NT2/D1 (cell line): ENCODE measurements at regions not wholly inside any gene's neighbourhood (a gene's known extent, or its start where the extent isn't known, plus 50 kb on each side); places are given as distances from the start of the nearest gene placed in this dataset.

ENCODE experiments used
- DNase-seq: peaks from one replicate; pipeline ENCODE4 v3.0.0-alpha.2; 2011; ENCODE audit warnings: low read depth, low spot score
- H3K27me3 ChIP-seq: 2 replicates; pipeline ENCODE4 v1.6.0; 2011; ENCODE audit warnings: mild to moderate bottlenecking; ENCODE audit not compliant: insufficient read length, insufficient read depth
- H3K36me3 ChIP-seq: 2 replicates; pipeline ENCODE4 v1.6.1; 2011; ENCODE audit warnings: mild to moderate bottlenecking, low read length, mixed read lengths; ENCODE audit not compliant: insufficient read depth, insufficient read length
- H3K4me1 ChIP-seq: 2 replicates; pipeline ENCODE4 v1.5.1; 2011; ENCODE audit not compliant: insufficient read depth, insufficient read length
- H3K4me3 ChIP-seq: 2 replicates; pipeline ENCODE4 v1.5.1; 2011; ENCODE audit warnings: low read depth; ENCODE audit not compliant: insufficient read length
- H3K9ac ChIP-seq: 2 replicates; pipeline ENCODE4 v1.6.0; 2011; ENCODE audit warnings: low read depth; ENCODE audit not compliant: insufficient read length
- H3K9me3 ChIP-seq: 2 replicates; pipeline ENCODE4 v1.5.1; 2011; ENCODE audit warnings: mild to moderate bottlenecking, low read length; ENCODE audit not compliant: insufficient read depth
- SUZ12 ChIP-seq: IDR thresholded peaks from 2 replicates; pipeline ENCODE4 v1.6.1; 2011; ENCODE audit not compliant: insufficient read length, insufficient read depth; ENCODE audit errors: extremely low read depth
- YY1 ChIP-seq: IDR thresholded peaks from 2 replicates; pipeline ENCODE4 v1.6.1; 2011; ENCODE audit not compliant: insufficient read length, insufficient read depth
- ZNF274 ChIP-seq: IDR thresholded peaks from 2 replicates; pipeline ENCODE4 v1.6.1; 2011; ENCODE audit warnings: mild to moderate bottlenecking, low read depth, low read length

DNA sequence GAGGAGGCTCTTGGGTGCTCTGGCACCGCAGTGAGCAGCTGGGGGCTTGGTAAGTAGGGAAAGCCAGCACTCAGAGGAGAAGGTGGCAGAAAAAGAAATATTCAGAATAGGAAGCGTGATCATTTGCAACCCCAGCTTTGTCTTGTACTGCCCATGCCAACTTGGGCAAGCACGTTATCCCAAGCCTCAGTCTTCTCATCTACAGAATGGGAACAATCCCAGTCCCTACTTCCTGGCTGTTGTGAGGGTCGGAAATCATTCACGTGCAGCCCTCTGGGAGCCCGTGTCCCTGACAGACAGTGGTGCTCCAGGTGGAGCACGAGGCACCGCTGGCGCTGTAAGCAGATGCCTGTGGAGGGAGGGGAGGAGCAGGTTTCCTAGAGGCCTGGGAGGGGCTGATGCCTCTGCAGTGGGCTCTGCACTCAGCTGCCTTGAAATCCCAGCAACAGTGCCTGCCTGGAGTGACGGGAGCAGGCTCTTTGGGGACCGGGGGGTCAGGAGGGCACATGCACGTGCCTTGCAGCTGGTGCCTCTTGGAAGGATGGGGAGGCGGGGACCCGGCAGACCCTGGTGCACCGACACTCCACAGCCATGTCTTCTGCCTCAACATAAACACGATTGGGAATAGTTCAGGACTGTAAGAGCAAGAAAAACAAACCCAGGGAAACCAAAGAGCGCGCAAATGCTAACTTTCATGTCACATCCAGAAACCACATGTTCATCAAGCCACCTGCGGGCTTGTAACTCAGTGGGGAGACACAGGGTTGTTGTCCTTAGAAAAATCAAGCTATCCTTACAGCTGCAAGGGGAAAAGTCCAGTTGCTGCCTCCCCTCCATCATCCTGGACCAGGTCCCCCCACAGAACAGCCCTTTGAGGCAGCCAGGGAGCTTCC, 86.5 kb upstream of the DIO3 start:
- no peak for DNase-seq
- Histone ChIP-seq H3K36me3 (no peaks in the 10 kb centered on the region), H3K9ac (no peak overlapping the region), H3K4me1 (peaks cover 11% of the 10 kb centered on the region), H3K9me3 (no peaks in the 10 kb centered on the region), H3K4me3 (no peak overlapping the region), H3K27me3 (no peaks in the 10 kb centered on the region)
- TF ChIP-seq ZNF274 (no peak), SUZ12 (no peak), YY1 (no peak)

DNA sequence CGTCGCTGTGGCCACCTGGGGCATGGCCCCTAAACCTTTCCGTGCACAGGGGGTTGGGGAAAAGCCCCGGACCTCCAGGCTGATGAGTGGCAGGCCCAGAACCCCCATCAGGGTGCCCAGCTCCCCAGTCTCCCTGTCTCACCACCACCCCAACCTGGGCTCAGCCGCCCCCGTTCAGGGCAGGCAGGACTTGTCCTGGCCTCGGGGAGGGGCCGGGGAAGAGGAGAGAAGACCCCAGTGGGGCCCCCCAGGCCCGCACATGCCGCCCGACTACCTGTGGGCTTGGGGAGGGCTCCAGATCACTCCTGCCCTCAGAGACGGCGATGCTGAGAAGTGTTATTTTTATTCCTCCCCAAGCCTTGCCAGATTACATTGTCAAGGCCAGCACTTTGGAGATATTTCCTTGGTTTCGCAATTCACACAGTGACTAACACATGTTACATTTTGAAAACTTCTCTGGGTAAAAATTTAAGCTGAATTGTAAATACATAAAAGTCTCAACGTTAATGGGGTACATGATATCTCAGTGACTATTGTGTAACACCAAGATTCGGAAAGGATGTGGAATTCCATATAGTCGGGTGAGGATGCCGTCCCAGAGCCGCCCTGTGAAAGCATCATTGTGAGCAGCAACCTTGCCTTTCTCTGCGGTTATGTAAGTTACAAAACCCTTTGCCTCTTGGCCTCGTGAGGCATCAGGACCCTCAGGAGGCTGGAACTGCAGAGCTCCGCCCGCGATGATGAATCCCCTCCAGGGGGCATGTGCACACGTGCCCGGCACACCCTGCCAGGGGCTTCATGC, 85.6 kb upstream of the DIO3 start:
- no peak for DNase-seq
- Histone ChIP-seq H3K9ac (no peak overlapping the region), H3K9me3 (no peaks in the 10 kb centered on the region), H3K36me3 (no peaks in the 10 kb centered on the region), H3K4me3 (no peak overlapping the region), H3K4me1 (peaks cover 11% of the 10 kb centered on the region), H3K27me3 (no peaks in the 10 kb centered on the region)
- TF ChIP-seq SUZ12, result no peak
- no peak for TF ChIP-seq YY1
- no peak for TF ChIP-seq ZNF274

DNA sequence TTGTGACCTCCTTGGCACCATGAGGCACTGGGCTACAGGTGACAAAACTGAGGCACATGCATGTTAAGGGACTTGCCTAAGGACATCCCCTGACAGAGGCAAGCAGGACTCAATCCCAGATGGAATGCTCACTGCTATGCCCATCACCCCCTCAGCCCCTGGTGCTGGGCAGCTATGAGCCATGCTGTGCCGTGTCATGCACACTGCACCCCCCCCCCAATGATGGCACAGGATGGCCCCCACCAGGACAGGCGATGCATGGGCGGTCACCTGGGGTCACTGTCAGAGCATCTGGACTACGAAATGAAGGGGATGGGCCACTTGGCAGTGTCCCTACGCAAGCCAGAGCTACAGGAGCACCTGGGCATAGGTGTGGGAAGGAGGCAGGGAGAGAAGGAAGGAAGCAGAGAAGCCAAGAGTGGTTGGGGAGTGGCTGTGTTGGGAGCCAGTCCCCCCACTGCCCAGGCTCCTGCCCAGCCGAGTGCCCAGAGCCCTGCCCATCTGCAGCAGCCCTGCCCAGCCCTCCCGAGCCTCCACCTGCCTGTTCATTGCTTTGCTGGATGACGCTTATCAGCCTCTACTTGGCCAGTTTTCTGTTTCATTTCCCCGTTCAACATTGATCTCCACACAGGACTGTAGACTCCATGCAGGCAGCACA, 84.9 kb upstream of the DIO3 start:
- H3K4me1 ChIP-seq, result peaks cover 11% of the 10 kb centered on the region
- TF ChIP-seq SUZ12 (no peak), ZNF274 (no peak), YY1 (no peak)
- peak overlapping the region; percentile 61 for H3K9ac ChIP-seq
- H3K9me3 ChIP-seq, result no peaks in the 10 kb centered on the region
- DNase-seq, result no peak
- H3K36me3 ChIP-seq, result no peaks in the 10 kb centered on the region
- no peak overlapping the region for H3K4me3 ChIP-seq
- no peaks in the 10 kb centered on the region for H3K27me3 ChIP-seq

DNA sequence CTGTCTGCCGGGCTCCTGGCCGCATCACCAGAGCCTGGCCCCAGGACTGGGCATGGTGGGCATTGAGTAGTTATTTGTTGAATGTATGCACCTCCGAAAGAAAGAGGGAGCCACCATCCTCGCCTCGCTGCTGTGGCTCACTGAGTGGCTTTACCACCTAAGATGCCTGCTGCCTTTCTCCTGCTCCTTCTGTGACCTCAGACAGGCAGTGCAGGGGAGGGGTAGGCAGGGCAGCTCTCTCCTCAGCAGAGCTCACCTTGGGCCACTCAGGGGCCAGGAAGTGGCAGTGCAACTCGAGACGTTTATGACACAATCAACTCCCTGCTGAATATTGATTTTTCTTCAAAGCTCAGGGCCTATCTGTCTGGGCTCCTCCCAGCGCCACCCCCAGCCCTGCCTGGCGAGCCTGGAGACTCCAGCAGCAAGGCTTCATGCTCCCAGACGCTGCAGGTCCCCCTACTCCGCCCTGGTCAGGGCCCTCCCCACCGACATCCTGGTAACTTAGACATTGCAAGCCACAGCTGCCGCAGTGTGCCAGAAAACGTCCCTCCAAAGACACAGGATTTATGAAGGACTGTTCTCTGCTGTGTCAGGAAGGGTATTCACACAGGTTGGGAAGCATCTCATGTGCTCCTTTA, 84.3 kb upstream of the DIO3 start:
- DNase-seq, result peak; percentile 42

DNA sequence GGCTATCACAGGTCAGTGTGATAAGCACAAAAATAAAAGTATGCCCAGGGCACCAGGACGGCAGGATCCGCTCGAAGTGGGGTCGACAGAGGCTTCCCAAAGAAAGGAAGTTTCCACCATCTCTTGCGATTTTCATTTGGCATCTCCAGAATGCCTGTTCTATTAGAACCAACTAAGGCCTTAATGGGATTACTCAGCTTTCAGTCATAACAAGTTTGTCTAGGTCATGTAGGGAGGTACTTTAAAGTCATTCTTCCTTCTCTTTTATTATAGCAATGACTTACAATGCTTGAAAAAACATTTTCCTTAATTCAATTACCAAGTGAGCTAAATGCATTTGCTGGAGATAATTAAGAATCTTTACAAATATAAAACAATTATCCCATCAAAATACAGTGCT, 83.6 kb upstream of the DIO3 start:
- Histone ChIP-seq H3K4me3 (no peak overlapping the region), H3K4me1 (peaks cover 11% of the 10 kb centered on the region), H3K36me3 (no peaks in the 10 kb centered on the region), H3K27me3 (no peaks in the 10 kb centered on the region), H3K9ac (no peak overlapping the region), H3K9me3 (peaks cover 8% of the 10 kb centered on the region; the same call in 1 of the 2 replicates)
- TF ChIP-seq ZNF274 (no peak), YY1 (no peak), SUZ12 (no peak)
- DNase-seq, result no peak

More for the DNA sequence above, 84.3 kb upstream of the DIO3 start:
- Histone ChIP-seq H3K9ac (no peak overlapping the region), H3K27me3 (no peaks in the 10 kb centered on the region), H3K9me3 (peaks cover 5% of the 10 kb centered on the region; the same call in 1 of the 2 replicates), H3K36me3 (no peaks in the 10 kb centered on the region), H3K4me1 (peaks cover 11% of the 10 kb centered on the region), H3K4me3 (no peak overlapping the region)
- TF ChIP-seq YY1 (no peak), SUZ12 (no peak), ZNF274 (no peak)

DNA sequence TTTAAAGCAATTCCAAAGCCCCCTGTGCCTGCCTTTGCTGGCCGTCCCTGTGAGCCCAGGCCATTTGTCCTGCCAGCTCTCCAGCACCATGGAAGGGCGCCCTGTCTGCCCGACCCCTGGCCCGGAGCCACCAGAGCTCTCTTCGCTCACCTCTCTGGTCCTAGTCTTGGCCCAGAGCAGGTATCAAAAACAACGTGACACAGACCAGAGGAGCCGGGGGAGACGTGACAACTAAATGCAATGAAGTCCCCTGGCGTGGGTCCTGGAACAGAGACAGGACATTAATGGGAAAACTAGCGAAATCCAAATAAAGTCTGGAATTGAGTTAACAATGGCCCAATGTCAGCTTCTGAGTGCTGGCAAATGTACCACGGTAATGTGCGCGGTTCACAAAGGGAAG, 83.2 kb upstream of the DIO3 start:
- Histone ChIP-seq H3K27me3 (no peaks in the 10 kb centered on the region), H3K9ac (no peak overlapping the region), H3K4me3 (no peak overlapping the region), H3K4me1 (peaks cover 11% of the 10 kb centered on the region), H3K36me3 (no peaks in the 10 kb centered on the region), H3K9me3 (peaks cover 8% of the 10 kb centered on the region; the same call in 1 of the 2 replicates)
- TF ChIP-seq YY1 (no peak), SUZ12 (no peak), ZNF274 (no peak)
- DNase-seq, result no peak
